Neutrophil (primary cell): ENCODE measurements at regions not wholly inside any gene's neighbourhood (a gene's known extent, or its start where the extent isn't known, plus 50 kb on each side); places are given as distances from the start of the nearest gene placed in this dataset.

Experiments used
- H3K27ac ChIP-seq: fragments of 200-600 bp; sonication (generic); 2 replicates; pipeline ENCODE4 v1.5.1; 2016; ENCODE audit warnings: mild to moderate bottlenecking, moderate library complexity
- H3K27me3 ChIP-seq: fragments of 200-600 bp; sonication (generic); 2 replicates; pipeline ENCODE4 v1.6.0; 2016; ENCODE audit warnings: mild to moderate bottlenecking
- H3K36me3 ChIP-seq: fragments of 200-600 bp; sonication (generic); 2 replicates; pipeline ENCODE4 v1.5.1; 2017
- H3K4me1 ChIP-seq, 2 experiments: fragments of 200-600 bp in 1 of 2; sonication (generic) in 1 of 2; 1 replicate in 1 of 2; 2 replicates in 1 of 2; pipeline versions ENCODE4 v1.5.1 to v1.6.1; 2013 to 2016; ENCODE audit warnings: low read depth in 1 of 2, low read length in 1 of 2, mild to moderate bottlenecking in 1 of 2, moderate library complexity in 1 of 2; ENCODE audit not compliant: control insufficient read depth in 1 of 2, insufficient read depth in 1 of 2
- H3K4me3 ChIP-seq, 2 experiments: fragments of 200-600 bp in 1 of 2; sonication (generic) in 1 of 2; 1 replicate in 1 of 2; 2 replicates in 1 of 2; pipeline ENCODE4 v1.5.1; 2013 to 2016; ENCODE audit warnings: low read depth in 1 of 2, low read length in 1 of 2, mild to moderate bottlenecking in 1 of 2, moderate library complexity in 1 of 2
- H3K9me3 ChIP-seq: fragments of 200-600 bp; sonication (generic); 2 replicates; pipeline ENCODE4 v1.5.1; 2016
- TF ChIP-seq, protein P1 (sequence below): fragments of 200-600 bp; sonication (generic); IDR thresholded peaks from 2 replicates; pipeline ENCODE4 v1.5.1; 2016; ENCODE audit warnings: antibody characterized with exemption

GRCh38 chr1:47545912-47546483 lies 108.2 kb downstream of the FOXD2 start:
- no peak overlapping the region for H3K4me3 ChIP-seq
- TF ChIP-seq, protein P1, sequence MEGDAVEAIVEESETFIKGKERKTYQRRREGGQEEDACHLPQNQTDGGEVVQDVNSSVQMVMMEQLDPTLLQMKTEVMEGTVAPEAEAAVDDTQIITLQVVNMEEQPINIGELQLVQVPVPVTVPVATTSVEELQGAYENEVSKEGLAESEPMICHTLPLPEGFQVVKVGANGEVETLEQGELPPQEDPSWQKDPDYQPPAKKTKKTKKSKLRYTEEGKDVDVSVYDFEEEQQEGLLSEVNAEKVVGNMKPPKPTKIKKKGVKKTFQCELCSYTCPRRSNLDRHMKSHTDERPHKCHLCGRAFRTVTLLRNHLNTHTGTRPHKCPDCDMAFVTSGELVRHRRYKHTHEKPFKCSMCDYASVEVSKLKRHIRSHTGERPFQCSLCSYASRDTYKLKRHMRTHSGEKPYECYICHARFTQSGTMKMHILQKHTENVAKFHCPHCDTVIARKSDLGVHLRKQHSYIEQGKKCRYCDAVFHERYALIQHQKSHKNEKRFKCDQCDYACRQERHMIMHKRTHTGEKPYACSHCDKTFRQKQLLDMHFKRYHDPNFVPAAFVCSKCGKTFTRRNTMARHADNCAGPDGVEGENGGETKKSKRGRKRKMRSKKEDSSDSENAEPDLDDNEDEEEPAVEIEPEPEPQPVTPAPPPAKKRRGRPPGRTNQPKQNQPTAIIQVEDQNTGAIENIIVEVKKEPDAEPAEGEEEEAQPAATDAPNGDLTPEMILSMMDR = no peak
- no peak overlapping the region for H3K27ac ChIP-seq
- H3K27me3 ChIP-seq = no peaks in the 10 kb centered on the region
- no peaks in the 10 kb centered on the region for H3K36me3 ChIP-seq
- H3K4me1 ChIP-seq = no peaks in the 10 kb centered on the region
- no peaks in the 10 kb centered on the region for H3K9me3 ChIP-seq

DNA sequence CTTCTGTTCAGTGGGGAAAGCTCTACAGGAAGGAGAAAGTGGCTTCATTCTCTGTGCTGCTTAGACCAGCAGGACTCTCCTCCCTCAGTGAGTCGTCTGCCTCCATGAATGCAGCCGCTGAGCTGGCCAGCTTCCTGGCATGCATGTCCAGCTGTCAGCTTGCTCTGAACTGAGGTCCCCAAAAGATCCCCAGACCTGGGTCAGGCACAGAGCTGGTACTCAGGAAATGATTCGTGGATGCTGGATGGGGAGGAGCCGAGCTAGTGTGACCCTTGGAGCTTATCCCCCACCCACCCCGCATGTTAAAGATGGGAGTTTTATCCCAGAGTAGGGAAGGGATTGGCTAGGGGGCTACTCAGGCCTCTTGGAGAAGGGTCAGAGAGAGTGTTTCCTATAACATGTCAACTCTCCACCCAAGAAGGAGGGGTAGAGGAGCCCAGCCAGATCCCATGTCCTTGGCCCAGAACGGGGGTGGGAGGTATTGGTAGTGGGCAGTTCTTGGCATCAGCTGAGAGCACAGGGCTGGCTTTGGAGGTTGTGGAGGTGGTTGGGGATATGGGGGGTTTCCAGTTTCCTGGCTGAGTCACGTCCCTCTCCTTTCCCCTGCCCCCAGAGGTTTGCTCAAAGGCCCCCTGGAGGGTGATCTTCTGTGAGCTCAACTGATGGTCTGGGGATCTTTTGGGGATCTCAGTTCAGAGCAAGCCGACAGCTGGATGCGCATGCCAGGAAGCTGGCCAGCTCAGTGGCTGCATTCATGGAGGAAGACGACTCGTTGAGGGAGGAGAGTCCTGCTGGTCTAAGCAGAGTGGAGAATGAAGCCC lies 110.1 kb downstream of the FOXD2 start:
- Histone ChIP-seq H3K27ac (no peak overlapping the region), H3K36me3 (no peaks in the 10 kb centered on the region), H3K9me3 (no peaks in the 10 kb centered on the region), H3K4me3 (no peak overlapping the region), H3K27me3 (no peaks in the 10 kb centered on the region), H3K4me1 (no peaks in the 10 kb centered on the region)
- TF ChIP-seq, protein P1 = no peak

GRCh38 chr1:47548637-47549036 lies 110.8 kb downstream of the FOXD2 start:
- no peak overlapping the region for H3K4me3 ChIP-seq

GRCh38 chr1:47549532-47549931 lies 111.7 kb downstream of the FOXD2 start:
- H3K36me3 ChIP-seq = no peaks in the 10 kb centered on the region
- TF ChIP-seq, protein P1 = no peak

More at GRCh38 chr1:47548637-47549036, 110.8 kb downstream of the FOXD2 start:
- Histone ChIP-seq H3K27me3 (no peaks in the 10 kb centered on the region), H3K4me1 (no peaks in the 10 kb centered on the region), H3K9me3 (no peaks in the 10 kb centered on the region), H3K36me3 (no peaks in the 10 kb centered on the region), H3K27ac (no peak overlapping the region)
- TF ChIP-seq, protein P1 = no peak

DNA sequence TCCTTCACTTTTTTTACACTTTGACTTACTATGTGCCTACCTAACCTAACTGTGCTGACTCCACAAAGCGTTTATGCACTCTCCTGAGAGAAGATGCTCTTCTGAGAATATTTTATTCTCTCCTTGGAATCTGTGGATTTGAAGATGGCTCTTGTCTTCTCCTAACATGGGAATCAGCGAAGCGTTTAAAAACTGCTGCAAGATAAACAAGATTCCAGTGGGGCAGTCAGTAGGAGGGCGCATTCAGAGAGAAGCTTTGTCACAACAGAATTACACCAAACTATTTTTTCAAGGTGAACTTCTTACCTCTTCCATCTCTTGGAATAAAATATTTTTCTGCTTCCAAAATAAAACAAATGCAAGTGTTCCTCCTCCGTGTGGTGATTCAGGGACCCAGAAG lies 113.1 kb downstream of the FOXD2 start:
- Histone ChIP-seq H3K4me1 (no peaks in the 10 kb centered on the region), H3K36me3 (no peaks in the 10 kb centered on the region), H3K9me3 (no peaks in the 10 kb centered on the region), H3K27ac (no peak overlapping the region), H3K4me3 (no peak overlapping the region), H3K27me3 (peaks cover under 1% of the 10 kb centered on the region)
- TF ChIP-seq, protein P1 = no peak

More at GRCh38 chr1:47549532-47549931, 111.7 kb downstream of the FOXD2 start:
- Histone ChIP-seq H3K27me3 (no peaks in the 10 kb centered on the region), H3K4me1 (no peaks in the 10 kb centered on the region), H3K9me3 (no peaks in the 10 kb centered on the region), H3K4me3 (no peak overlapping the region), H3K27ac (no peak overlapping the region)
